Naive thymus-derived CD4-positive, alpha-beta T cell (primary cell): ENCODE measurements at regions not wholly inside any gene's neighbourhood (a gene's known extent, or its start where the extent isn't known, plus 50 kb on each side); places are given as distances from the start of the nearest gene placed in this dataset.
"Not testable (repeated sequence)": the region's sequence is repeated elsewhere in the genome, so short reads cannot be mapped to it uniquely, and the experiment has no call there.

ENCODE experiments used
- ATAC-seq: fragments of 150-1000 bp; cut with Tn5 transposase; 2 replicates; pipeline ENCODE4 v1.10.0; 2021; ENCODE audit warnings: mild to moderate bottlenecking, moderate library complexity
- CTCF ChIA-PET: fragments of 350-600 bp; sonication (Branson Sonifier 250); formaldehyde crosslinking; loops from one replicate; lab custom pipeline; 2021; ENCODE audit warnings: antibody characterized with exemption; lab: Charles Lee
- POLR2A ChIA-PET: fragments of 350-600 bp; sonication (Branson Sonifier 250); formaldehyde crosslinking; loops from one replicate; lab custom pipeline; 2021; ENCODE audit warnings: antibody characterized with exemption, inconsistent platforms; lab: Charles Lee
- DNase-seq, 9 donors: peaks; one replicate each; pipeline versions ENCODE4 v3.0.0 to v3.0.0-alpha.2; 2020 to 2022; ENCODE audit warnings: mixed read lengths in 1 of 9
- H3K27ac ChIP-seq: one replicate; pipeline ENCODE4 v1.7.0; 2013; ENCODE audit warnings: mild to moderate bottlenecking, low read depth, low read length, moderate library complexity
- H3K27me3 ChIP-seq, 2 donors: one replicate each; pipeline ENCODE4 v1.7.0; 2013; ENCODE audit warnings: low read length in 2 of 2, mild to moderate bottlenecking in 2 of 2, moderate library complexity in 2 of 2; ENCODE audit not compliant: control insufficient read depth in 2 of 2, insufficient read depth in 2 of 2
- H3K36me3 ChIP-seq, 3 experiments: 1 replicate in 2 of 3; 2 replicates in 1 of 3; pipeline ENCODE4 v1.7.0; 2013; ENCODE audit warnings: low read length in 3 of 3, mild to moderate bottlenecking in 3 of 3, moderate library complexity in 1 of 3; ENCODE audit not compliant: insufficient read depth in 3 of 3, control insufficient read depth in 2 of 3
- H3K4me1 ChIP-seq, 2 donors: one replicate each; pipeline ENCODE4 v1.7.0; 2013; ENCODE audit warnings: low read length in 2 of 2, mild to moderate bottlenecking in 2 of 2, moderate library complexity in 1 of 2; ENCODE audit not compliant: control insufficient read depth in 2 of 2, insufficient read depth in 2 of 2
- H3K4me3 ChIP-seq: 2 replicates; pipeline ENCODE4 v1.7.0; 2013; ENCODE audit warnings: mild to moderate bottlenecking, low read length
- H3K9me3 ChIP-seq, 3 experiments: 1 replicate in 2 of 3; 2 replicates in 1 of 3; pipeline ENCODE4 v1.7.0; 2013; ENCODE audit warnings: low read length in 3 of 3; ENCODE audit not compliant: control insufficient read depth in 2 of 3
- H3K27ac Mint-ChIP-seq, 9 donors: one replicate each; pipeline ENCODE4 v1.8.0; 2020 to 2022; ENCODE audit warnings: mixed read lengths in 9 of 9, mild to moderate bottlenecking in 8 of 9, moderate library complexity in 5 of 9, inconsistent platforms in 2 of 9
- H3K27me3 Mint-ChIP-seq, 5 donors: one replicate each; pipeline ENCODE4 v1.8.0; 2021 to 2022; ENCODE audit warnings: mixed read lengths in 5 of 5, mild to moderate bottlenecking in 1 of 5
- H3K36me3 Mint-ChIP-seq, 5 donors: one replicate each; pipeline ENCODE4 v1.8.0; 2020 to 2022; ENCODE audit warnings: mixed read lengths in 5 of 5, mild to moderate bottlenecking in 3 of 5, inconsistent platforms in 1 of 5
- H3K4me1 Mint-ChIP-seq, 7 donors: one replicate each; pipeline ENCODE4 v1.8.0; 2020 to 2022; ENCODE audit warnings: mixed read lengths in 7 of 7, mild to moderate bottlenecking in 3 of 7, inconsistent platforms in 1 of 7
- H3K4me3 Mint-ChIP-seq, 10 donors: one replicate each; pipeline ENCODE4 v1.8.0; 2020 to 2022; ENCODE audit warnings: mild to moderate bottlenecking in 10 of 10, mixed read lengths in 10 of 10, moderate library complexity in 6 of 10, inconsistent platforms in 2 of 10
- H3K9me3 Mint-ChIP-seq, 11 donors: one replicate each; pipeline ENCODE4 v1.8.0; 2020 to 2022; ENCODE audit warnings: mixed read lengths in 11 of 11, mild to moderate bottlenecking in 4 of 11, inconsistent platforms in 1 of 11, moderate library complexity in 1 of 11
- intact Hi-C, 2 donors: fragments of 100-400 bp; cut with micrococcal nuclease; formaldehyde crosslinking; loops; one replicate each; pipeline ENCODE4 v1.15.1; 2023

DNA sequence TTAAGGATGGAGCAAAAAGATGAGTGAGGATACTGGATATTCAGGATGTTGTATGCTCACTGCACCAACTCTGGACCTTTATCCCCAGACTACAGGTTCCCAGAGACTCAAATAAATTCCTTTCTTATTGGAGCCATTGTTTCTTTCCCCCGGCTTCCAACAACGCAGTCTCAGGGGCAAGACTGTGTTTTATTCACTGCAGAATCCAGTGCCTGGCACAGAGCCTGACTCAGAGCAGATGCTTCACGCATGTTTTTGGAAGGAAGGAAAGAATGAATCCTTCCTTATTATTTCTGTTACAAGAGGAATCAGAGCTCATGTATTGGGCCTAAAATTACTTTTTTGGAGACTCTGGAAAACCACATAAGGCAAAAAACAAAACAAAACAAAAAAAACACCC lies 96.0 kb upstream of the VGLL4 start:
- H3K4me1 ChIP-seq: no peaks in the 10 kb centered on the region
- ChIA-PET CTCF (no interaction called here), POLR2A (no interaction called here)
- no peak overlapping the region for H3K27ac Mint-ChIP-seq
- H3K36me3 ChIP-seq: no peaks in the 10 kb centered on the region
- ATAC-seq (no peak), DNase-seq (no peak)
- H3K9me3 Mint-ChIP-seq: peaks cover 0 to 2% (median 0%) of the 10 kb centered on the region in 11 donors
- no peaks in the 10 kb centered on the region for H3K27me3 Mint-ChIP-seq
- H3K9me3 ChIP-seq: no peaks in the 10 kb centered on the region
- intact Hi-C loops: no loop called here
- H3K27ac ChIP-seq: no peak overlapping the region
- H3K4me3 Mint-ChIP-seq: no peak overlapping the region
- no peak overlapping the region for H3K4me3 ChIP-seq
- H3K36me3 Mint-ChIP-seq: peaks cover 0 to 3% (median 0%) of the 10 kb centered on the region in 5 donors
- H3K4me1 Mint-ChIP-seq: peaks cover 0 to 6% (median 3%) of the 10 kb centered on the region in 7 donors
- no peaks in the 10 kb centered on the region for H3K27me3 ChIP-seq

GRCh38 chr3:11739123-11739522 lies 95.4 kb upstream of the VGLL4 start:
- Histone ChIP-seq H3K4me1 (no peaks in the 10 kb centered on the region), H3K27ac (no peak overlapping the region), H3K9me3 (no peaks in the 10 kb centered on the region), H3K27me3 (no peaks in the 10 kb centered on the region), H3K36me3 (no peaks in the 10 kb centered on the region), H3K4me3 (no peak overlapping the region)
- Mint-ChIP-seq H3K36me3 (peaks cover 0 to 3% (median 0%) of the 10 kb centered on the region in 5 donors), H3K4me3 (no peak overlapping the region), H3K9me3 (peaks cover 0 to 2% (median 0%) of the 10 kb centered on the region in 11 donors), H3K27ac (no peak overlapping the region), H3K27me3 (no peaks in the 10 kb centered on the region), H3K4me1 (peaks cover 0 to 6% (median 3%) of the 10 kb centered on the region in 7 donors)
- intact Hi-C loops: no loop called here
- DNase-seq (no peak), ATAC-seq (no peak)
- CTCF ChIA-PET: no interaction called here
- POLR2A ChIA-PET: no interaction called here

GRCh38 chr3:11737742-11738141 lies 94.0 kb upstream of the VGLL4 start:
- H3K4me1 Mint-ChIP-seq: peaks cover 0 to 6% (median 3%) of the 10 kb centered on the region in 7 donors

DNA sequence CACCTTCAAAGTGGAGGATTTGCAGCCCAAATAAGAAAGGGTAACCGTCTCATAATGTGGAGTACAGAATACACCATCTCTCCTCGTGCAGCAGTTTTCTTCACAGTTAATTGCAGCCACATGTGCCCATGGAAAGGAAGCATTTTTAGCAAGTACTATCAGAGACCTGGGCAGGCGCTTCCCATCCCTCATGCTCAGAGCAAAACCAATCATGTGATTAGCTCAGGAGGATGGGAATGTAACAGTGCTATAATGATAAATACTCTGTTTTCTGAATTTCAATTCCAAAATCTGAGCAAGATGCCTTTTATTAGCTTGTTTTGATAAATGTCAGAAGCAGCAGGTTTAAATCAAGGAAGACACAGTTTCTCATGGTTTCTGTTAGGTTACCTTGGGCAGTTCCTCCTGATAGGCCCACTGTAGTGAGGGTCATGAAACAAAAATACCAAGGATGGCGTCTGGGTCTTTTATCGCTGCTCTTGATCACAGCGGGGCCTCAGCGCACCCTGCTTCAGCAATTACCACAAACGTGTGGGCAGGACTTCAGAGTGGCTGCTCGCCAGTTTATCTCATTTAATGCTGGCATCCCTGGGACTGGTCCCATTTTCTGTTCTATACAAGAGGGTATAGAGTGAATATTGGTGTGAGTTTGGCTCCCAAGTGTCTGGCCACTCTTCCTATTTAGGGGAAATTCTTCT lies 92.6 kb upstream of the VGLL4 start:
- ChIA-PET CTCF (no interaction called here), POLR2A (no interaction called here)
- Histone ChIP-seq H3K36me3 (no peaks in the 10 kb centered on the region), H3K4me3 (no peak overlapping the region), H3K9me3 (no peaks in the 10 kb centered on the region), H3K4me1 (no peaks in the 10 kb centered on the region), H3K27me3 (no peaks in the 10 kb centered on the region), H3K27ac (no peak overlapping the region)
- DNase-seq (no peak), ATAC-seq (no peak)
- no peak overlapping the region for H3K27ac Mint-ChIP-seq
- H3K27me3 Mint-ChIP-seq: peaks cover 0 to 6% (median 0%) of the 10 kb centered on the region in 5 donors
- no peaks in the 10 kb centered on the region for H3K9me3 Mint-ChIP-seq
- intact Hi-C loops: no loop called here
- H3K4me1 Mint-ChIP-seq: peaks cover 0 to 6% (median 3%) of the 10 kb centered on the region in 7 donors
- no peaks in the 10 kb centered on the region for H3K36me3 Mint-ChIP-seq
- no peak overlapping the region for H3K4me3 Mint-ChIP-seq

More at GRCh38 chr3:11737742-11738141, 94.0 kb upstream of the VGLL4 start:
- Histone ChIP-seq H3K4me1 (no peaks in the 10 kb centered on the region), H3K36me3 (no peaks in the 10 kb centered on the region), H3K27ac (no peak overlapping the region), H3K9me3 (no peaks in the 10 kb centered on the region), H3K4me3 (no peak overlapping the region), H3K27me3 (no peaks in the 10 kb centered on the region)
- H3K27me3 Mint-ChIP-seq: no peaks in the 10 kb centered on the region
- H3K9me3 Mint-ChIP-seq: peaks cover 0 to under 1% (median 0%) of the 10 kb centered on the region in 11 donors
- H3K4me3 Mint-ChIP-seq: no peak overlapping the region
- ChIA-PET CTCF (interaction anchor here (0.8 kb wide), 1 partner anchor 10 kb away, joined by 3 read pairs; no protein-coding TSS in a partner anchor), POLR2A (no interaction called here)
- no peak overlapping the region for H3K27ac Mint-ChIP-seq
- no peak for ATAC-seq
- no peaks in the 10 kb centered on the region for H3K36me3 Mint-ChIP-seq
- DNase-seq: no peak
- intact Hi-C loops: no loop called here

GRCh38 chr3:11735638-11736037 lies 91.9 kb upstream of the VGLL4 start:
- Histone ChIP-seq H3K4me1 (no peaks in the 10 kb centered on the region), H3K9me3 (no peaks in the 10 kb centered on the region), H3K27ac (no peak overlapping the region), H3K36me3 (no peaks in the 10 kb centered on the region), H3K4me3 (no peak overlapping the region), H3K27me3 (no peaks in the 10 kb centered on the region)
- ChIA-PET CTCF (interaction anchor here (0.6 kb wide), 1 partner anchor 359 kb away, joined by 3 read pairs; no protein-coding TSS in a partner anchor), POLR2A (no interaction called here)
- intact Hi-C loops: loop anchor here in 1 of 2 donors (1.0 kb wide), 1 partner anchor 69 kb away; no protein-coding TSS in a partner anchor
- Mint-ChIP-seq H3K36me3 (no peaks in the 10 kb centered on the region), H3K4me3 (no peak overlapping the region), H3K27ac (peak overlapping the region in 1 of 9 donors; percentile 3), H3K4me1 (peaks cover 0 to 6% (median 3%) of the 10 kb centered on the region in 7 donors), H3K9me3 (no peaks in the 10 kb centered on the region), H3K27me3 (peaks cover 0 to 9% (median 0%) of the 10 kb centered on the region in 5 donors)
- ATAC-seq (peak; percentile 41), DNase-seq (no peak)

- H3K27ac Mint-ChIP-seq, DNase-seq, H3K36me3 ChIP-seq, H3K27ac ChIP-seq, POLR2A ChIA-PET, H3K9me3 ChIP-seq, H3K4me1 ChIP-seq, H3K9me3 Mint-ChIP-seq, H3K4me3 ChIP-seq, H3K27me3 Mint-ChIP-seq, H3K27me3 ChIP-seq, H3K36me3 Mint-ChIP-seq, H3K4me3 Mint-ChIP-seq, ATAC-seq, H3K4me1 Mint-ChIP-seq: not testable (repeated sequence)
- CTCF ChIA-PET: interaction anchor here (0.6 kb wide), 1 partner anchor 358 kb away, joined by 3 read pairs; no protein-coding TSS in a partner anchor
- intact Hi-C loops: loop anchor here in 1 of 2 donors (1.0 kb wide), 1 partner anchor 69 kb away; no protein-coding TSS in a partner anchor
Measured at GRCh38 chr3:11735111-11735510, 91.4 kb upstream of the VGLL4 start.

DNA sequence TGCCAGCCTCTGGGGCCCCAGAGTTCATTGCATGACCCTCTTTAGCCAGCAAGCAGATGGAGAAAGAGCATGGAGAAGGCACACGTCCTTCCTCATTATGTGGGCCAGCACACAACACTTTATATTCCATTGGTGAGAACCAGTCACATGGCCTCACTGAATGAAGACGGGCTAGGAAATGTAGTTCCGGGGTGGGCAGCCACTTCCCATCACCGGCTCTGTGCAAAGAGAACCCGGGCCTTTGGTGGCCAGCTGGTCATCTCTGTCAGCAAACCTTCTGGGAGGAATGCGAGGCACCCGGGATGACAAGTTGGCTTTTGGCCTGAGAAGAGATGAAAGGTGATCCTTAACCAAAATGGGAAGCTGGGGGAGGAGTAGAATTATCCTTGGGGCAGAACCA lies 90.2 kb upstream of the VGLL4 start:
- Mint-ChIP-seq H3K27ac (no peak overlapping the region), H3K36me3 (no peaks in the 10 kb centered on the region), H3K4me1 (peaks cover 0 to 6% (median 3%) of the 10 kb centered on the region in 7 donors), H3K4me3 (no peak overlapping the region), H3K27me3 (peaks cover 0 to 9% (median 0%) of the 10 kb centered on the region in 5 donors), H3K9me3 (no peaks in the 10 kb centered on the region)
- Histone ChIP-seq H3K36me3 (no peaks in the 10 kb centered on the region), H3K27ac (no peak overlapping the region), H3K4me1 (no peaks in the 10 kb centered on the region), H3K9me3 (no peaks in the 10 kb centered on the region), H3K27me3 (no peaks in the 10 kb centered on the region), H3K4me3 (no peak overlapping the region)
- ATAC-seq: no peak
- intact Hi-C loops: no loop called here
- ChIA-PET CTCF (no interaction called here), POLR2A (no interaction called here)
- DNase-seq: no peak
